Glomerular visceral epithelial cell (primary cell): ENCODE measurements at regions not wholly inside any gene's neighbourhood (a gene's known extent, or its start where the extent isn't known, plus 50 kb on each side); places are given as distances from the start of the nearest gene placed in this dataset.

Source experiments
- DNase-seq: peaks from one replicate; pipeline ENCODE4 v3.0.0-alpha.2; 2016; ENCODE audit errors: extremely low spot score

GRCh38 chr9:23537192-23538066, 288.6 kb downstream of the ELAVL2 start:
- DNase-seq: no peak

GRCh38 chr9:23538067-23538402, 288.0 kb downstream of the ELAVL2 start:
- DNase-seq: no peak

GRCh38 chr9:23538461-23539003, 287.5 kb downstream of the ELAVL2 start:
- no peak for DNase-seq

GRCh38 chr9:23539311-23539710, 286.7 kb downstream of the ELAVL2 start:
- no peak for DNase-seq

- no peak for DNase-seq
Observed at GRCh38 chr9:23541976-23542375, 284.1 kb downstream of the ELAVL2 start.

GRCh38 chr9:23542438-23542837, 283.6 kb downstream of the ELAVL2 start:
- DNase-seq: no peak

- DNase-seq: no peak
Observed at GRCh38 chr9:23542927-23543326, 283.1 kb downstream of the ELAVL2 start.

GRCh38 chr9:23543419-23543818, 282.6 kb downstream of the ELAVL2 start:
- no peak for DNase-seq

GRCh38 chr9:23545728-23546127, 280.3 kb downstream of the ELAVL2 start:
- DNase-seq: no peak

GRCh38 chr9:23551311-23551721, 274.7 kb downstream of the ELAVL2 start:
- no peak for DNase-seq

- no peak for DNase-seq
Observed at GRCh38 chr9:23551929-23552707, 273.9 kb downstream of the ELAVL2 start.

GRCh38 chr9:23552876-23553601, 273.0 kb downstream of the ELAVL2 start:
- no peak for DNase-seq

- no peak for DNase-seq
Observed at GRCh38 chr9:23554686-23555085, 271.4 kb downstream of the ELAVL2 start.

- no peak for DNase-seq
Observed at GRCh38 chr9:23555851-23556250, 270.2 kb downstream of the ELAVL2 start.

GRCh38 chr9:23556459-23556858, 269.6 kb downstream of the ELAVL2 start:
- no peak for DNase-seq

- DNase-seq: no peak
Observed at GRCh38 chr9:23557689-23558088, 268.4 kb downstream of the ELAVL2 start.

- DNase-seq: no peak
Observed at GRCh38 chr9:23559522-23559921, 266.5 kb downstream of the ELAVL2 start.

GRCh38 chr9:23563517-23563916, 262.5 kb downstream of the ELAVL2 start:
- no peak for DNase-seq

GRCh38 chr9:23567516-23568165, 258.4 kb downstream of the ELAVL2 start:
- no peak for DNase-seq

GRCh38 chr9:23571414-23572104, 254.5 kb downstream of the ELAVL2 start:
- DNase-seq: no peak

GRCh38 chr9:23573800-23574199, 252.2 kb downstream of the ELAVL2 start:
- no peak for DNase-seq
